ENCODE measurements at regions not wholly inside any gene's neighbourhood (a gene's known extent, or its start where the extent isn't known, plus 50 kb on each side); places are given as distances from the start of the nearest gene placed in this dataset.

DNA sequence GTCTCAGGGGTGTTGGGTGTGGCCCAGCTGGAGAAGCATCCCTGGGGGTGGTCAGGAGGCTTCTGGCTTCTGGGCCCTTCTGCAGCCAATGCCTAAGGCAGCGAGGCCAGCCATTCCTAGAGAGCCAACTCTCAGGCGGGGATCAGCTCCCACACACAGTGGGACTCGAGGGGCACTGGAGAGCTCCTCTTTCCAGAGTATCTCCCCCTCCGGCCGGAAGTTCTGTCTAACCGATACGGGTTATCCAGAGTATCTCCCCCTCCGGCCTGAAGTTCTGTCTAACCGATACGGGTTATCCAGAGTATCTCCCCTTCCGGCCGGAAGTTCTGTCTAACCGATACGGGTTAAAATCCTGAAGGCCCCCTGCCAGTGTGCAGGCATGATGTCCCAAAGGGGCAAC lies 71.2 kb upstream of the B3GAT1 start:
- DNase-seq, result no peak

DNA sequence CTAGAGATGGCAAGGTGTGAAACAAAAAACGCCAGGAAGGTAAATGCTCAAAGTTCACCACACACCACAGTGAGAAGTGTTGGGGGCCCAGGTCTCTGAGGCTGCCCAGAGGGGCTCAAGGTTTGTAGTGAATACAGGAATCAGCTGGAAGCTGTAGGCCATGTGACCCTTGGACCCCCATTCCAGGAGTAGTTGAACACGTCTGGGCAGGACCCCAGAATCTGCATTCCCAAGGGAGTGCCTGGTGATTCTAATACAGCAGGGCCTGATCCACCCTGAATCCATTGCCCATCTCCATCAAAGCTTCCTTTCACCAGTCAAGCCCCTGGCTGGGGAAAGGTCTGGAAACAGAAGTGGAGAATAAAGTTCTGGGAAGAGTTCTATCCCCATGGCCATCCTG lies 70.8 kb upstream of the B3GAT1 start:
- DNase-seq, result no peak

GRCh38 chr11:134481933-134482527 lies 70.0 kb upstream of the B3GAT1 start:
- DNase-seq, result no peak

- no peak for DNase-seq
Observed at GRCh38 chr11:134481135-134481534, 69.1 kb upstream of the B3GAT1 start.

- no peak for DNase-seq
Observed at GRCh38 chr11:134480136-134480712, 68.2 kb upstream of the B3GAT1 start.

DNA sequence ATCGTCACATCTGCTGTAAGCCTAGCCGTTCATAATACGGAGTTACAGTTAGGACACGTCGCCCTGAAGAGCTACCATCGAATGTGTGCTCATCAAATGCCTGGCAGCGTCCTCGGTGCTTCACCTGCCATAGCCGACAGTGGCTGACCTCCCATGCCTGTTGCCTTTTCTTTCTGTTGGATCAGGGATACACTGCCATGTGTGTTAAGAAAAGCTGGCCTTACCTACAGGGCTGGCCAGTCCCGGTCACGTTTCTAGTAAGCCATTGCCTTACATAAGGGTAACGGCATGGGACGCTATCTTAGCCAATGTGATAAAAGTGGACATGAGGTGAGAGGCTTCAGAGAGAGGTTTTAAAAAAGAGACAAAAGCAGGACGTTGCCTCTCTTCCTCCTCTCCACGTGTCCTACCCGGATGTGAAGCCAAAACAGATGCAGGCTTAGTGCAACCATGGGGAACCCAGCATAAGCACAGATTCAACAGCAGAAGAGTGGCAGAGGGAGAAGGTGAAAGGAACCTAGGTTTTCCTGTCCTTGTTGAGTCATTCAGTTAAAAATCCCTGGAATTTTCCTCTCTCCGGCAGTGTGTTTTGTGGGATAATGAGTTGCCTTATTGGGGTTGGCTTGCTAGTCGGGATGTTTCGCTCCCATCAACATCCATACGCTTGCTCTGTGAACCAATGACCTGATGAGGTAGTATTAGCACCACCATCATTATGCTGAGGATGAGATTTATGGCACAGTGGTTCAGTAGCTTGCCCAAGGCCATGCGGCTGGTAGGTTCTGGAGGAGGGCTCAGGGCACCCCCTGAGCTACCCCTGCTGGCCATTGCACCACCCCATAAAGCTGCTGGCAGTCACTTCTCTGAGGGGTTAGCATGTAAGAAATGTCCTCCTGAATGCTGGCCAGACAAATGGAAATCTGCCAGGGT lies 67.4 kb upstream of the B3GAT1 start:
- DNase-seq, result no peak

DNA sequence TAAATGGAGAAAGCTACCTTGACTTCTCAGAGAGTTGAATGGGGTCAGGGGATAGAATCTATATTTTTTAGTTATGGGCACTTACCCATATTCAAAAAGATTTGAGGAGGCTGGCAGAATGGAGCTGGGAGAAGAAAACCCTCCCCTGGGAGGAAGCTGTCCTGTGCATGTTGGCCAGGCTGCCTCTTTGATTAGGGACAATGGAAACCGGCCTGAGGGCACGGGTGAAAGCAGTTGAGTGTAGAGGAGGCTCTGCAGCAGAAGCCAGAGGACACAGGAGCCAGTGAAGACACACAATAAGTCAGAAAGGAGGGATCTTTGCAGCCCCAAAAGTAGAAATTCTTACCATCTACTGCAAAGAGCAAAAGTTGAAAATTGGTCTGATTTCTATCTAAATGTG lies 66.6 kb upstream of the B3GAT1 start:
- DNase-seq, result no peak

GRCh38 chr11:134478176-134478575 lies 66.1 kb upstream of the B3GAT1 start:
- DNase-seq, result no peak

- DNase-seq, result no peak
Observed at GRCh38 chr11:134477486-134477885, 65.4 kb upstream of the B3GAT1 start.

DNA sequence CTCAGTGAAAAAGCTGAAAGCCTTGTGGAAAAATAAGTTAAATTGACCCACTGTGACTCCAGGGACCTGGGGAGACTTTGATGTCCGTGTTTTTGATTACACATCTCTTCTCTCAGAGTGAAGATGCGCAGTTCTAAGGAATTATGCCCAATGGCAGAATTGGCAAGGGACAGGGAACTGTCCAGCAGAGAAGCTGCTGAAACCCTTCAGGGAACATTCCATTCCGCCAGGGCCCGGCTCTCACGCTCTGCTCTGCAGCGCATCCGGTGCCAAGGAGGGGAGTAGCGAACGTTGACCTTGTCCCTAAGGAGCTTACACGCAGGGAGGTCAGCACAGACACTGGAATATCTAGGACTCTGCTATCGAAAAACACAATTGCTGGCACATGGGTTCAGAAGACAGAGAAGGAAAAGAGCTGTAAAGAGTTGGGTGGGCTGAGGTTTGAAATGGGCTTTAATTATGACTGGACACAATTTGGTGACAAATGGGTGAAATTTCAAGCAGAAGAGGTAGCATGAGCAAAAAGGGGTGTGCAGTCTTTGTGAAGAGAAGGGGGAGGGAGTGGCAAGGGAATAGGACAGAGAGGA lies 64.5 kb upstream of the B3GAT1 start:
- DNase-seq, result no peak

DNA sequence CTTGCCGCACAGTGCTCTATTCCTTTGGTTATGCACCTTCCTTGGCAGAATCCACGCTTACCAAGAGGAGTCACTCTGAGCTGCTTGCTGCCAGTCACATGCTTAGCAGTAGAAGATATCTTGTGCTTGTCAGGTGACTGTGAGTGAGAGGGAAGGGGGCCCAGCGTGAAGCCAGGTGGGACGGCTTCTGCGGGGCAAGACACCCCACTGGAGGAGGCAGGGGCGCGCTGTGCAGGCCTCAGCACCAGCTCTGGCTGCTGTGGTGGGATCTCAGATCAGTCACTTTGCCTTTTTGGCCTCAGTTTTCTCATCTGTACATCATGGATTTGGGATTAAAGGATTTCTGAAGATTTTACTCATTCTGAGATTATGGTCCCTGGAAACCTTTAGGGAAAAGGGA lies 63.9 kb upstream of the B3GAT1 start:
- no peak for DNase-seq

DNA sequence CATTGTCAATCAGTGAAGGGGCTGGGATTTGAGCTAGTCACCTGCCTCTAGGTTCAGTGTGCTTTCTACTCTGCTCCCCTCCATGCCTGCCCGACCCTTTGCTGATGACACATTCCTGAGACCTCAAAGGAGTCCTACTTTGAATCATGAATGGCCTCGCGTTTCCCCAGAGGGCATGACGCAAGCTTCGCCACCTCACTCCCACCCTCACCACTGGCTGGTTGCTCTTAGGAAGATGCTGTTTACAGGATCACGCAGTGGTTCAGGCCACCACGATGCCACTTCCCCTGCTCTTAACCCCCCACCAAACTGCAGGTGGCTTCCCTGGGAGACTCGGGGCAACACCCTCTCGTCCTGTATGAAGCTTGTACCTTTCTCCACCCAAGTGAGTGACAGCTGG lies 62.9 kb upstream of the B3GAT1 start:
- no peak for DNase-seq

GRCh38 chr11:134474070-134474860 lies 62.2 kb upstream of the B3GAT1 start:
- DNase-seq, result no peak

DNA sequence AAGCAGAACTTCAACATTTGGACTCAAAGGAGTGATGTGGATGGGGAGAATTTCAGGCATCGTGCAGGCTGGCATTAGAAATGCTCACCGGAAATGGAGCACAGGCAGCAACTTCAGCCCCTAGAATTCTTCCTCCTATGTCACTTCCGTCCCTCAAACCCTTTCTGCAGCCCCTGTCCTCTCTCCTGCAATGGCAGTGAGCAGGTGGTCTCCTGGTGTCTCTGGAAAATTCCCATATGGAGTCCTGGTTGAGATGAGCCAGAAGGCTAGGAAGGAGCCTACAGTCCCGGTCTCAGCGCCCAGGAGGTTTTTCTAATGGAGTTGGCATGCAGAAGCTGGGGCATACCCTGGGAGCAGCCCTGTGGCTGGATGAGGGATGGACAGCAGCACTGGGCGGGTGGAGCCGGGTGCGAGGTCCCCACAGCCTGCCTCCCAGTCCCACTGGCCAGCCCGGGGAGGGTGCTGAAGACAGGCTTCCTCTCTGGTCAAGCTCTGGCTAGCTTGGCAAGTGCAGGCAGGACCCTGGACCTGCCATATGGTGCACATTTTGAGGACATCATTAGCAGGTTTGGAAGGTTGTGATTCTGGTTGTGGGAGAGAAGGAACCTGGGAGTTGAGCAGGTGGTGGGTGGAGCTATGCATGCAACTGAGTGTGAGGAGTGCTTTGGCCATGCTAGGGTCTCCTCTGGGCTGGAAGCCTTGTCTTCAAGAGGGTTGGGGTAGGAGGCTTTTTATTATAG lies 59.8 kb upstream of the B3GAT1 start:
- no peak for DNase-seq

- DNase-seq, result no peak
Observed at GRCh38 chr11:134471087-134471715, 59.2 kb upstream of the B3GAT1 start.

- no peak for DNase-seq
Observed at GRCh38 chr11:134470238-134470637, 58.2 kb upstream of the B3GAT1 start.

DNA sequence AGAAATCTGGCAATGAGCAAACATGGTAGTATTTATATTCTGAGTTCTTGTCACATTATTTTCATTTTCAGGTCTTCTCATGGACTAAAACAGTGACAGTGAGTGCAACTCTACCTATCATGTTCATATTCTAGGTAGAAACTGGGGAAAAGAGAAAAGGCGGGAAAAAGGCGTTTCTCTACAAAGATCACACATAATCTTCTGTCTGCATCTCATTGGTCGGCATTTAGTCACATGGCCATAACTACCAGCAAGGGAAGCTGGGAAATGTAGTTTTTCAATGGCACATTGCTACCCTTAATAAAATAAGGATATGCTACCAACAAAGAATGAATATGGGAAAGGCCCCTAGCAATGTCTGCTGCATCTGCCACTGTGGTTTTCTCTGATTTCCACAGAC lies 57.6 kb upstream of the B3GAT1 start:
- no peak for DNase-seq

DNA sequence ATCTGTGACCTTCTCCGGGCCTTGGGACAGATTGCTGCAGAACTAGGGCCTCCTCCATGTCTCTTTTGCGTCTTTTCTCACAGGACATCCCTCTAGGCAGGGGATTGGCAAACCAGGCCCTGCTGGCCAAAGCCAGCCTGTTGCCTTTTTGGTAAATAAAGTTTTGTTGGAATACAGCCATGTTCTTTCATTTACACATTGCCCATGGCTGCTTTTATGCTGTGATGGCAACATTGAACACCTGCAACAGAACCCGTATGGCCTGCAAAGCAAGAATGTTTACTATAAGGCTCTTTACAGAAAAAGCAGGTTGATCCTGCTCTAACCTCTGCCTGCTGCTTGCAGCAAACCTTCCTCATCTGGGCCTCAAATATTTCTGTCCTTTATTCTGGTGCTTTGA lies 56.8 kb upstream of the B3GAT1 start:
- no peak for DNase-seq

DNA sequence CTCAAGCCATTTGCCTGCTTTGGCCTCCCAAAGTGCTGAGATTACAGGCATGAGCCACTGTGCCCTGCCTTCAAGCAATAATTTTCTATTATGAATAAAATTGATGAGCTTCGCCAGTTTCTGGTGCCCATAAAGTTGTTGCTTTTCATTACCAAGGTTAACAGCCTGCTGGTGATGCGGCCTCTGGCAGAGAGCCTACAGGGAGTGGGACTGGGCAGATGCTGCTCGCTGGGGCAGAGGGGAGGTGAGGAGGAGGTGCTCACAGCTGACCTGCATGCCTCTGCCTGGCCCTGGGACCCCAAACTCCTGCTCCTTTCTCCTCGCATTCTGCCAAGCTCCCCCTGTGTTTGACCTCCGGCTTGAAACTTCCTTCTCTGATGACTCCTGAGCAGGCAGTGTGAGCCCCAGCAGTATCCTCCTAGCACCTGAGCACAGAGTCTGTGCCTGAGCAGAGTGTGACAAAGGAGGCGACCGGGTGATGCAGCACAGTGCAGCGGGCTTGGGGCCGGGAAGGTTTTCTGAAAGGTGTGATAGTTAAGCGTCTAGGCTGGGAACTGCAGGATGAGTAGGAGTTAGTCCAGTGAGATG lies 56.1 kb upstream of the B3GAT1 start:
- no peak for DNase-seq

DNA sequence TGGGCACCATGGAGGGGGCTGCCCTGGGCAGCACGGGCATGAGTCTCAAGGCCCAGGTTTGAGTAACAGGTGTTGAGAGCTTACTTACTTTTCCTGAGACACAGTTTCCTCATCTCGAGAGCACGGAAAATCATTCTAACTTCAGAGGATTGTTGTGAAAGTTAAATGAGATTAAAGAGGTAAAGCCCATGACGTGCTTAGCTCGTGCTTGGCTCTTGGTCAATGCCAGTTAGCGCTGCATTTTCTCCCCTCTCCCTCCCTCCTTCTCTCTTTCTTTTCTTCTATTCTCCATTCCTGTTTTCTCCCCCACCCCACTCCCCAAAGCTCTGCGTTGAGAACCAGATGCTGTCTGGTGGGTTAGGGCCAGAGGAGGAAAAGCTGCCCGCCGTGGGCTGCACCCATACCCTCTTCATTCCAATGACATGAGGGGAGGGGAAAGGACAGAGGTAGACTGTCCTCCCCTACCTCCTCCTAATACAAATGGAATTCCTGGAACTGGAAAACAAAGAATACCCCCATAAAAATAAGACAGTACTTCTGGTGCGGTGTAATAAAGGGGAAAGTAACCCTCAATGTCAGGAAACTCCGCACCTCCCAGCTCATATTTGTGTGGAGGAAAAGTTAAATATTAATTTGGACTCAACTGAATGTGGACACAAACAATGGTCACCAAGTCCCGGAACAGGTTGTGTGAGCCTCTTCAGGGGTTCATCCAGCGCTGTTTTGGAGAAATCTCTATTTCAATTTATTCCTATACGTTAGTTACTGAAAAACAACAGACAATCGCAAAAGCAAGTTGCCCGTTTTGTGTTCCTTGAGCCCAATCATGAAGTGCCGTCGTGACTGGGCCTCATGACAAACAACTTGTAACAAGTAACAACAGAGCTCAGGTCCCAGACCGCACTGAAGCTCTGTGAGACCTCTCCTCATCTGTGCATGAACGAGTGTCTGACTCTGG lies 54.8 kb upstream of the B3GAT1 start:
- DNase-seq, result no peak
